Uterus (tissue), 3 donors: ENCODE measurements at regions not wholly inside any gene's neighbourhood (a gene's known extent, or its start where the extent isn't known, plus 50 kb on each side); places are given as distances from the start of the nearest gene placed in this dataset.
"Not testable (repeated sequence)": the region's sequence is repeated elsewhere in the genome, so short reads cannot be mapped to it uniquely, and the experiment has no call there.

Source experiments
- DNase-seq, 2 donors: peaks; one replicate each; pipeline ENCODE4 v3.0.0-alpha.2; 2019 to 2020
- H3K27ac ChIP-seq, 2 donors: fragments of 200-600 bp; sonication (generic); 1 replicate in 1 of 2; 2 replicates in 1 of 2; pipeline ENCODE4 v1.5.1; 2016 to 2018
- H3K27me3 ChIP-seq, 2 donors: fragments of 200-600 bp; sonication (generic); one replicate each; pipeline ENCODE4 v1.5.1; 2018 to 2019; ENCODE audit warnings: control low read depth in 1 of 2
- H3K36me3 ChIP-seq, 2 donors: fragments of 200-600 bp; sonication (generic); one replicate each; pipeline ENCODE4 v1.5.1; 2019; ENCODE audit warnings: control low read depth in 1 of 2
- H3K4me1 ChIP-seq, 2 donors: fragments of 200-600 bp; sonication (generic); one replicate each; pipeline ENCODE4 v1.5.1; 2018 to 2019; ENCODE audit warnings: control low read depth in 1 of 2
- H3K4me3 ChIP-seq, 2 donors: fragments of 200-600 bp; sonication (generic); 1 replicate in 1 of 2; 2 replicates in 1 of 2; pipeline ENCODE4 v1.5.1; 2018 to 2019; ENCODE audit warnings: mild to moderate bottlenecking in 1 of 2
- H3K9me3 ChIP-seq, 2 donors: fragments of 200-600 bp; sonication (generic); one replicate each; pipeline ENCODE4 v1.5.1; 2019; ENCODE audit warnings: control low read depth in 1 of 2
- intact Hi-C: fragments of 100-400 bp; cut with DNase I; formaldehyde crosslinking; loops from one replicate; pipeline ENCODE4 v1.15.1; 2023; ENCODE audit warnings: low total_unique reads
- TF ChIP-seq, protein P1 (sequence below), 4 experiments: fragments of 200-600 bp in 2 of 4; fragments of 450-650 bp in 2 of 4; sonication (generic) in 2 of 4; IDR thresholded peaks; one replicate each; pipeline ENCODE4 v1.5.1; 2016 to 2019; ENCODE audit warnings: antibody characterized with exemption in 4 of 4, mild to moderate bottlenecking in 2 of 4, moderate library complexity in 1 of 4
- donor health status: DM: yes; HTN: yes; CAD: no.

- TF ChIP-seq, protein P1, sequence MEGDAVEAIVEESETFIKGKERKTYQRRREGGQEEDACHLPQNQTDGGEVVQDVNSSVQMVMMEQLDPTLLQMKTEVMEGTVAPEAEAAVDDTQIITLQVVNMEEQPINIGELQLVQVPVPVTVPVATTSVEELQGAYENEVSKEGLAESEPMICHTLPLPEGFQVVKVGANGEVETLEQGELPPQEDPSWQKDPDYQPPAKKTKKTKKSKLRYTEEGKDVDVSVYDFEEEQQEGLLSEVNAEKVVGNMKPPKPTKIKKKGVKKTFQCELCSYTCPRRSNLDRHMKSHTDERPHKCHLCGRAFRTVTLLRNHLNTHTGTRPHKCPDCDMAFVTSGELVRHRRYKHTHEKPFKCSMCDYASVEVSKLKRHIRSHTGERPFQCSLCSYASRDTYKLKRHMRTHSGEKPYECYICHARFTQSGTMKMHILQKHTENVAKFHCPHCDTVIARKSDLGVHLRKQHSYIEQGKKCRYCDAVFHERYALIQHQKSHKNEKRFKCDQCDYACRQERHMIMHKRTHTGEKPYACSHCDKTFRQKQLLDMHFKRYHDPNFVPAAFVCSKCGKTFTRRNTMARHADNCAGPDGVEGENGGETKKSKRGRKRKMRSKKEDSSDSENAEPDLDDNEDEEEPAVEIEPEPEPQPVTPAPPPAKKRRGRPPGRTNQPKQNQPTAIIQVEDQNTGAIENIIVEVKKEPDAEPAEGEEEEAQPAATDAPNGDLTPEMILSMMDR (IDR thresholded peaks at IDR 0.05), result peak in 1 of 4 experiments; percentile 7
- DNase-seq, H3K4me3 ChIP-seq, H3K27ac ChIP-seq, H3K4me1 ChIP-seq, H3K9me3 ChIP-seq, H3K36me3 ChIP-seq, H3K27me3 ChIP-seq, intact Hi-C loops: not testable (repeated sequence)
Observed at GRCh38 chr21:9648947-9649720, 872.2 kb upstream of the TPTE start.

DNA sequence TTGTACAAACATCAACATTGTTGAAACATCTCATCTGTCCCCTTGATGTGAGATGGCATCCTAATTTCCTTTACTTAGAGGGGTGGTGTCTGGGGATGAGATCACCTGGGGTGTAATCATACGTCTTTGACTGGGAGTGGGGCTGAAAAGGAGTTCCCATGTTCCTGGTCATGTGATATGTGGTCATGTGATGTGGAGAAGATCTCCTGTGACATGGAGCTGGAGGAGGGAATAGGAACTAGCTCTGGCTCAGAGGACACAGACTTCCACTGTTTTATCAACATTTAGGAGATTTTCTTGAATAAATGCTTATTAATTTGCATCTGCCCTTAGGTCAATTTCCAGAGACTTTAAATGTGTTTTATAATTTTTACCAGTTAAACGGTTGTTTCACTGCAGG, 868.6 kb upstream of the TPTE start:
- H3K27ac ChIP-seq, H3K27me3 ChIP-seq, DNase-seq, H3K9me3 ChIP-seq, H3K4me1 ChIP-seq, intact Hi-C loops, H3K36me3 ChIP-seq, H3K4me3 ChIP-seq: not testable (repeated sequence)

GRCh38 chr21:9655221-9655620, 866.2 kb upstream of the TPTE start:
- H3K27me3 ChIP-seq, H3K4me3 ChIP-seq, intact Hi-C loops, H3K4me1 ChIP-seq, H3K27ac ChIP-seq, H3K9me3 ChIP-seq, DNase-seq, H3K36me3 ChIP-seq: not testable (repeated sequence)

DNA sequence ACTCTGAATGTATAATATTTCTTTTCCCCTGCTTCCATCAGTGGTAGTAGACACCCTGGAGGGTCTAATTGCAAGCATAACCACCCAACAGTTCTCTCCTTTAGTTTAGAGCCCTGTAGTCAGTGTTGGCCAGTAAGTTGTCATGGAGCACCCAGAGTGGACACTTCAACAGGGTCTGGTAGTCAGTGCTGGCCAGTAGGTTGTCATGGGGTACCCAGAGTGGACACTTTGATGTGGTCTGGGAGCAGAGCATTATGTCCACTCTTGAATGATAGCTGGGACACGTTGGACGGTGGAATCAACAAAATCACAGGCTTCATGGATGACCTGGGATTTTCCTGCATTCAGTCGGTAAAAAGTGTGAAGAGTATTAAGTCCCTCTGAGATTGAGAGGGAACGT, 864.9 kb upstream of the TPTE start:
- intact Hi-C loops, H3K9me3 ChIP-seq, H3K27ac ChIP-seq, H3K4me1 ChIP-seq, H3K27me3 ChIP-seq, H3K36me3 ChIP-seq, DNase-seq, H3K4me3 ChIP-seq: not testable (repeated sequence)

DNA sequence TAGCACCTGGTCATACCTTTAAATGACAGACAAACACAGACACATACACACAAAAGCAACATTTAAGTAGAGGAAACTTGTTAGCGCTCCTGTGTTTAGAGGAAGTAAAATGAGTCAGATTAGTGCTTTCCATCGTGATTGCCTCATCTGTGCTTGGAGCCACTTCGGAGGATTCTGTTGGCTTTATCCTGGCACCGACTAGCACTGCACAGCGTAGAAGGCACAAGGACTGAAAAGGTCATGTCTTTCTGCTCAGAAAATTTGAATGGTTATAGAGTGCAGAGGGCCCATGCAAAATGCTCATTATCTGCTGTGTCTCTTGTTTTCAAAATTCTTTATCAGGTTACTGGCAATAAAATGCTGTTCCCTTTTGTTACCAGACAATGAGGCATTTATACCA, 863.6 kb upstream of the TPTE start:
- DNase-seq, result not testable (repeated sequence)

DNA sequence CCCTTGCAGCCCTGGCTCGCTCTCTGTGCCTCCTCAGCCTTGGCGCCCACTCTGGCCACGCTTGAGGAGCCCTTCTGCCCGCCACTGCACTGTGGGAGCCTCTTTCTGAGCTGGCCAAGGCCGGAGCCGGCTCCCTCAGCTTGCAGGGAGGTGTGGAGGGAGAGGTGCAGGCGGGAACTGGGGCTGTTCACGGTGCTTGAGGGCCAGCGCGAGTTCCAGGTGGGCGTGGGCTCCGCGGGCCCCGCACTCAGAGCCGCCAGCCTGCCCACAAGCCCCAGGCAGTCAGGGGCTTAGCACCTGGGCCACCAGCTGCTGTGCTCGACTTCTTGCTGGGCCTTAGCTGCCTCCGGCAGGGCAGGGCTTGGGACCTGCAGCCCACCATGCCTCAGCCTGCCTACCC, 861.5 kb upstream of the TPTE start:
- H3K4me3 ChIP-seq, DNase-seq, intact Hi-C loops, H3K9me3 ChIP-seq, H3K27ac ChIP-seq, H3K27me3 ChIP-seq, H3K36me3 ChIP-seq, H3K4me1 ChIP-seq: not testable (repeated sequence)

More for the DNA sequence above, 863.6 kb upstream of the TPTE start:
- H3K27me3 ChIP-seq, H3K36me3 ChIP-seq, H3K9me3 ChIP-seq, intact Hi-C loops, H3K4me1 ChIP-seq, H3K27ac ChIP-seq, H3K4me3 ChIP-seq: not testable (repeated sequence)

DNA sequence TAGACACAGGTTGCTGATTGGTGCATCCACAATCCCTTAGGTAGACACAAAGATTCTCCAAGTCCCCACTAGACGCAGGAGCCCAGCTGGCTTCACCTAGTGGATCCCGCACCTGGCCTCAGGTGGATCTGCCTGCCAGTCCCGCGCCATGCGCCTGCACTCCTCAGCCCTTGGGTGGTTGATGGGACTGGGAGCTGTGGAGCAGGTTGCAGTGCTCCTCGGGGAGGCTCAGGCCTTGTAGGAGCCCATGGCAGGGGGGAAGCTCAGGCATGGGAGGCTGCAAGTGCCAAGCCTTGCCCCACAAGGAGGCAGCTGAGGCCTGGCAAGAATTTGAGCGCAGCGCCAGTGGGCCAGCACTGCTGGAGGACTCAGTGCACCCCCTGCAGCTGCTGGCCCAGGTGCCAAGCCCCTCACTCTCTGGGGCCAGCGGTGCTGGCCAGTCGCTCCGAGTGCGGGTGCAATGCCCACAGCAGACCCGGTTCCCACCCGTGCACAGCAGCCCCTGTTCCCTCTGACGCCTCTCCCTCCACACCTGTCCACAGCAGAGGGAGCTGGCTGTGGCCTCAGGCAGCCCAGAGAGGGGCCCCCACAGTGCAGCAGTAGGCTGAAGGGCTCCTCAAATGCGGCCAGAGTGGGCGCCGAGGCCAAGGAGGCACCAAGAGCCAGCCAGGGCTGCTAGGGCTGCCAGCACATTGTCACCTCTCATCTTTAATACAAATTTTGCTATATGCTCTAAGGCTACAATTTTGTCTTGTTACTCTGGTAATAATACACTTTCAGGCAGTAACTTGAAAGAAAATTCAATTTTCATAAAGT, 857.3 kb upstream of the TPTE start:
- H3K4me3 ChIP-seq, intact Hi-C loops, DNase-seq, H3K36me3 ChIP-seq, H3K9me3 ChIP-seq, H3K27me3 ChIP-seq, H3K27ac ChIP-seq, H3K4me1 ChIP-seq: not testable (repeated sequence)

- DNase-seq, H3K9me3 ChIP-seq, H3K27ac ChIP-seq, H3K27me3 ChIP-seq, H3K4me3 ChIP-seq, intact Hi-C loops, H3K4me1 ChIP-seq, H3K36me3 ChIP-seq: not testable (repeated sequence)
Observed at GRCh38 chr21:9675811-9676210, 845.6 kb upstream of the TPTE start.

DNA sequence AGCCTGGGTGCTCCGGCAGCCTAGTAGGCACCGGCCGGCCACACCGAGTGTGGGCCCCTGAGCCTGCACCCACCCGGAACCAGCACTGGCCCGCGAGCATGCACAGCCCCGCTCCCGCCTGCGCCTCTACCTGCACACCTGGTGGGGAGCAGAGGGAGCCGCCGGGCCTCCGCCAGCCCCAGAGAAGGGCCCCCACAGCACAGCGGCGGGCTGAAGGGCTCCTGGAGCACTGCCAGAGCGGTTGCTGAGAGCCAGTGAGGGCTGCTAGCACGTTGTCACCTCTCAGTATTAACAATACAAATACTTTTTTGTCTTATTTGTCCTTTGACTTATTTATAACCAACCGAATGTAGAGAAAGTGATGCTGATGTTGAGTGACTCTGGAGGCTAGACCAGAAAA, 842.4 kb upstream of the TPTE start:
- intact Hi-C loops, H3K4me1 ChIP-seq, H3K27ac ChIP-seq, H3K36me3 ChIP-seq, H3K27me3 ChIP-seq, H3K9me3 ChIP-seq, DNase-seq, H3K4me3 ChIP-seq: not testable (repeated sequence)

DNA sequence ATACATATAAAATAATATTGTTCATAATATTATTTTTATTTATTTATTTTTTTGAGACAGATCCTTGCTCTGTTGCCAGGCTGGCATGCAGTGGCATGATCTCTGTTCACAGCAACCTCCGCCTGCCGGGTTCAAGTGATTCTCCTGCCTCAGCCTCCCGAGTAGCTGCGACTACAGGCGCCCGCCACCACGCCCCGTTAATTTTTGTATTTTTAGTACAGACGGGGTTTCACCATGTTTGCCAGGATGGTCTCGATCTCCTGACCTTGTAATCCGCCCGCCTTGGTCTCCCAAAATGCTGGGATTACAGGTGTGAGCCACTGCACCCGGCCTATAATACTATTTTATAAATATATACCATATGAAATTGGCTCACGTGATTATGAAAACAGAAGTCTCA, 832.4 kb upstream of the TPTE start:
- H3K27me3 ChIP-seq, intact Hi-C loops, H3K27ac ChIP-seq, H3K9me3 ChIP-seq, H3K4me1 ChIP-seq, H3K4me3 ChIP-seq, DNase-seq, H3K36me3 ChIP-seq: not testable (repeated sequence)

GRCh38 chr21:9690981-9691380, 830.4 kb upstream of the TPTE start:
- not testable (repeated sequence) for DNase-seq

GRCh38 chr21:9695759-9696158, 825.6 kb upstream of the TPTE start:
- H3K4me1 ChIP-seq, intact Hi-C loops, H3K27me3 ChIP-seq, H3K4me3 ChIP-seq, DNase-seq, H3K27ac ChIP-seq, H3K9me3 ChIP-seq, H3K36me3 ChIP-seq: not testable (repeated sequence)

More at GRCh38 chr21:9690981-9691380, 830.4 kb upstream of the TPTE start:
- intact Hi-C loops, H3K9me3 ChIP-seq, H3K4me1 ChIP-seq, H3K27me3 ChIP-seq, H3K27ac ChIP-seq, H3K36me3 ChIP-seq, H3K4me3 ChIP-seq: not testable (repeated sequence)
